ENCODE measurements at regions not wholly inside any gene's neighbourhood (a gene's known extent, or its start where the extent isn't known, plus 50 kb on each side); places are given as distances from the start of the nearest gene placed in this dataset.

- no peak for TF ChIP-seq EZH2 (IDR thresholded peaks at IDR 0.05; ENCODE audit: borderline replicate concordance, insufficient read depth, low read depth, low read length, poor library complexity, severe bottlenecking)
- TF ChIP-seq, protein P1, sequence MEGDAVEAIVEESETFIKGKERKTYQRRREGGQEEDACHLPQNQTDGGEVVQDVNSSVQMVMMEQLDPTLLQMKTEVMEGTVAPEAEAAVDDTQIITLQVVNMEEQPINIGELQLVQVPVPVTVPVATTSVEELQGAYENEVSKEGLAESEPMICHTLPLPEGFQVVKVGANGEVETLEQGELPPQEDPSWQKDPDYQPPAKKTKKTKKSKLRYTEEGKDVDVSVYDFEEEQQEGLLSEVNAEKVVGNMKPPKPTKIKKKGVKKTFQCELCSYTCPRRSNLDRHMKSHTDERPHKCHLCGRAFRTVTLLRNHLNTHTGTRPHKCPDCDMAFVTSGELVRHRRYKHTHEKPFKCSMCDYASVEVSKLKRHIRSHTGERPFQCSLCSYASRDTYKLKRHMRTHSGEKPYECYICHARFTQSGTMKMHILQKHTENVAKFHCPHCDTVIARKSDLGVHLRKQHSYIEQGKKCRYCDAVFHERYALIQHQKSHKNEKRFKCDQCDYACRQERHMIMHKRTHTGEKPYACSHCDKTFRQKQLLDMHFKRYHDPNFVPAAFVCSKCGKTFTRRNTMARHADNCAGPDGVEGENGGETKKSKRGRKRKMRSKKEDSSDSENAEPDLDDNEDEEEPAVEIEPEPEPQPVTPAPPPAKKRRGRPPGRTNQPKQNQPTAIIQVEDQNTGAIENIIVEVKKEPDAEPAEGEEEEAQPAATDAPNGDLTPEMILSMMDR (IDR thresholded peaks at IDR 0.05) = no peak
These were observed 412.3 kb upstream of the CHORDC1 start for GRCh38 chr11:90635151-90635550.
